ENCODE measurements at regions not wholly inside any gene's neighbourhood (a gene's known extent, or its start where the extent isn't known, plus 50 kb on each side); places are given as distances from the start of the nearest gene placed in this dataset.

- no peaks in the 10 kb centered on the region for H3K36me3 ChIP-seq
- no peaks in the 10 kb centered on the region for H3K27me3 ChIP-seq (ENCODE audit: insufficient read depth, low read depth, severe bottlenecking)
- no peak for DNase-seq
- no peak overlapping the region for H3K27ac ChIP-seq
- no peak overlapping the region for H3K4me3 ChIP-seq (ENCODE audit: low read depth, low read length)
- peaks cover 4% of the 10 kb centered on the region for H3K9me3 ChIP-seq (ENCODE audit: severe bottlenecking)
- TF ChIP-seq CTCF (IDR thresholded peaks at IDR 0.05; ENCODE audit: low read depth, low read length), result no peak
Observed at GRCh38 chr16:24414534-24414933, 124.8 kb upstream of the RBBP6 start.

DNA sequence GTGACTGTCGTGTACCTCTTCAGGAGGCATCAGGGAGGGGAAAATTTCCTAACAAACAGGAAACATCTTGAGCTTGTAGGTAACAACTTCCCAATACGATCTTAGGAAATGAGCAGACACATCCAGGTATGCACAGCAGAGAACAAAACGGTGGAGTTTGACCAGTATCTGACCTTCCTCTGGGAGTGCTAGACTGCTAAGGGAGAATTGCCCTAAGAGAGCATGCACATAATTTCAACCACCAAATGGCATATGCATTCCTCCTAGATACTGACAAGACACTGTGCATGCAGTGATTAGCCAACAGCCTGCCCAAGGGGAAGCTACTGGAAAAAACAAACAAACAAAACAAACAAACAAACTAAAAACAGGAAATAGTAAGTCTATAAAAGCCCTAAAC is 120.6 kb upstream of the RBBP6 start:
- DNase-seq, result no peak
- no peak for TF ChIP-seq CTCF (IDR thresholded peaks at IDR 0.05; ENCODE audit: low read depth, low read length)
- peaks cover 4% of the 10 kb centered on the region for H3K9me3 ChIP-seq (ENCODE audit: severe bottlenecking)
- no peaks in the 10 kb centered on the region for H3K27me3 ChIP-seq (ENCODE audit: insufficient read depth, low read depth, severe bottlenecking)
- no peak overlapping the region for H3K4me3 ChIP-seq (ENCODE audit: low read depth, low read length)
- no peaks in the 10 kb centered on the region for H3K36me3 ChIP-seq
- no peak overlapping the region for H3K27ac ChIP-seq

GRCh38 chr16:24423312-24423711 is 116.1 kb upstream of the RBBP6 start:
- no peak for DNase-seq
- peaks cover 4% of the 10 kb centered on the region for H3K9me3 ChIP-seq (ENCODE audit: severe bottlenecking)
- no peak for TF ChIP-seq CTCF (IDR thresholded peaks at IDR 0.05; ENCODE audit: low read depth, low read length)
- no peak overlapping the region for H3K4me3 ChIP-seq (ENCODE audit: low read depth, low read length)
- no peak overlapping the region for H3K27ac ChIP-seq
- no peaks in the 10 kb centered on the region for H3K27me3 ChIP-seq (ENCODE audit: insufficient read depth, low read depth, severe bottlenecking)
- H3K36me3 ChIP-seq, result no peaks in the 10 kb centered on the region

DNA sequence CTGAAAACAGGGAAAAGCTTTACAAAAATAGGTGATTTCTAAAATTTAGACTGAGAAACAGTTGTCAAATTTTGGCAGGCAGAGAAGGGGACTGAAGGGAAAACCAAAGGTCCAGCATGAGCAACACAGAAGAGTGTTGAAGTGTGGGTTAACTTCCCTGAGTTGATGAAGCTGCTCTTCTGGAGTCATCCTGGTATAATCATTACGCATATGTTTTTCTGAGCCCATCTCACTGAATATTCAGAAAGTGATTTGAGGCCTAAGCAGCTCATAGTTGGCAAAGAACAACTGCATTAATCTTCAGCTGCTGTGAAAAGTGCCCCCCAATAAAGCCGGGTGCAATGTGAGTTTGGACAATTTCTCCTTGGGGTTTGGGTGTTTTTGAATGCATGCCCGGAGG is 115.0 kb upstream of the RBBP6 start:
- H3K9me3 ChIP-seq (ENCODE audit: severe bottlenecking), result peaks cover 4% of the 10 kb centered on the region
- no peak for TF ChIP-seq CTCF (IDR thresholded peaks at IDR 0.05; ENCODE audit: low read depth, low read length)
- no peak overlapping the region for H3K4me3 ChIP-seq (ENCODE audit: low read depth, low read length)
- H3K27ac ChIP-seq, result no peak overlapping the region
- H3K36me3 ChIP-seq, result no peaks in the 10 kb centered on the region
- DNase-seq, result no peak
- no peaks in the 10 kb centered on the region for H3K27me3 ChIP-seq (ENCODE audit: insufficient read depth, low read depth, severe bottlenecking)

- no peak overlapping the region for H3K4me3 ChIP-seq (ENCODE audit: low read depth, low read length)
- no peak for TF ChIP-seq CTCF (IDR thresholded peaks at IDR 0.05; ENCODE audit: low read depth, low read length)
- DNase-seq, result no peak
- H3K36me3 ChIP-seq, result no peaks in the 10 kb centered on the region
- H3K27me3 ChIP-seq (ENCODE audit: insufficient read depth, low read depth, severe bottlenecking), result no peaks in the 10 kb centered on the region
- H3K9me3 ChIP-seq (ENCODE audit: severe bottlenecking), result peaks cover 4% of the 10 kb centered on the region
- H3K27ac ChIP-seq, result no peak overlapping the region
Observed at GRCh38 chr16:24427840-24428239, 111.5 kb upstream of the RBBP6 start.

GRCh38 chr16:24428756-24429155 is 110.6 kb upstream of the RBBP6 start:
- Histone ChIP-seq H3K4me3 (ENCODE audit: low read depth, low read length) (no peak overlapping the region), H3K27me3 (ENCODE audit: insufficient read depth, low read depth, severe bottlenecking) (no peaks in the 10 kb centered on the region), H3K9me3 (ENCODE audit: severe bottlenecking) (peaks cover 4% of the 10 kb centered on the region), H3K27ac (no peak overlapping the region), H3K36me3 (no peaks in the 10 kb centered on the region)
- no peak for TF ChIP-seq CTCF (IDR thresholded peaks at IDR 0.05; ENCODE audit: low read depth, low read length)
- no peak for DNase-seq

Measured in WERI-Rb-1 (cell line).